HG03558 (cell line): ENCODE measurements at regions not wholly inside any gene's neighbourhood (a gene's known extent, or its start where the extent isn't known, plus 50 kb on each side); places are given as distances from the start of the nearest gene placed in this dataset.

ENCODE experiments used
- ATAC-seq: cut with Tn5 transposase; IDR thresholded peaks from one replicate; pipeline ENCODE4 v1.9.1; 2021; ENCODE audit warnings: moderate number of reproducible peaks; ENCODE audit not compliant: unreplicated experiment; ENCODE audit errors: extremely low read depth

DNA sequence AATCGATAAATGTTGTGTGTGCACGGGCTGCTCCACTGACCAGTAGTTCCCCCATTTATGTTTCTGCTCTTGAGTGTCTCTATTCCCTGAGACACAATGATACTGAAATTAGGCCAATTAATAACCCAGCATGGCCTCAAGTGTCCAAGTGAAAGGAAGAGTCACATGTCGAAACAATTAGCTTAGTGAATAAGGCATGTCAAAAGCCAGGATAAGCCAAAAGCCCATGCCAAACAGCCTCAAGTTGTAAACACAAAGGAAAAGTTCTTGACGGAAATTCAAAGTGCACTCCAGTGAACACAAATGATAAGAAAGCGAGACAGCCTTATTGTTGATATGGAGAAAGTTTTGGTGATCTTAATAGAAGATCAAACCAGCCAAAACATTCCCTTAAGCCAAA, 167.1 kb upstream of the C1QTNF7 start:
- no peak for ATAC-seq

- ATAC-seq = no peak
Measured at GRCh38 chr4:15262396-15262795, 165.4 kb upstream of the C1QTNF7 start.

DNA sequence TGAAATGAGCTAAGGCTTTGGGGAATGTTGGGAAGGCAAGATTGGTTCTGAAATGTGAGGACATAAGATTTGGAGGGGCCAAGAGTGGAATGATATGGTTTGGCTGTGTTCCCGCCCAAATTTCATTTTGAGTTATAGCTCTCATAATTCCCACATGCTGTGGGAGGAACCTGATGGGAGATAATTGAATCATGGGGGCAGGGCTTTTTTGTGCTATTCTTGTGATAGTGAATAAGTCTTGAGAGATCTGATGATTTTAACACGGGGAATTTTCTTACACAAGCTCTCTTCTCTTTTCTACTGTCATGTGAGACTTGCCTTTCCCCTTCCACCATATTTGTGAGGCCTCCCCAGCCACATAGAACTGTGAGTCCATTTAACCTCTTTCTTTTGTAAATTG, 157.6 kb upstream of the C1QTNF7 start:
- no peak for ATAC-seq

DNA sequence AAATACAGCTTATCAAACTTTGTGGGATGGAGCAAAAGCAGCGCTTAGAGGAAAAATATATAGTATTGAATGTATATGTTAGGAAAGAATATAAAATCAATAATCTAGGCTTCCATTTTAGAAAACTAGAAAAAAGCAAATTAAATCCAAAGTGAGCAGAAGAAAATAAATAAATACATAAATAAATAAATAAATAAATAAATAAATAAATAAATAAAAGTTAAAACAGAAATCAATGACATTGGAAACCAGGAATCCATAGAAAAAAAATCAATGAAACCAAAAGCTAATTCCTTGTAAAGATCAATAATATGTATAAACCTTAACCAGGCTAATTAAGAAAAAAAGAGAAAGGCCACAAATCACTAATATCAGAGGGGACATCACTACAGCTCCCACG, 141.8 kb upstream of the C1QTNF7 start:
- ATAC-seq = no peak

DNA sequence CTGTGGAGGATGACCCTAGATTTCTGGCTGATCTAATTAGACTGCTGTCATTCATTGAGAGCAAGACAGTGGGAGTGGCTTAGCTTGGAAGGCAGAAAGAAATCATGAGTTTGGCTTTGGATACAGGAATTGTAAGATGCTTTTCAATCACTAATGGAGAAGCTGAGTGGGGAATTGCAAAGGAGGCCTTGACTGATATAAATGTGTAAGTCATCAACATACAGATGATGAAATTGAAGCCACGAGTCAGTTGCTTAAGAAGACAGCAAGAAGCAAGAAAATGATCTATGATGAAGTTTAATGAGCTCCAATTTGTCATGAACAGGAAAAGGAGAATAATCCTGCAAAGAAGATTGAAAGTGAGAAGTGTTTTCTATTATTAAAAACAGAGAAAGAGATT, 136.7 kb upstream of the C1QTNF7 start:
- no peak for ATAC-seq

DNA sequence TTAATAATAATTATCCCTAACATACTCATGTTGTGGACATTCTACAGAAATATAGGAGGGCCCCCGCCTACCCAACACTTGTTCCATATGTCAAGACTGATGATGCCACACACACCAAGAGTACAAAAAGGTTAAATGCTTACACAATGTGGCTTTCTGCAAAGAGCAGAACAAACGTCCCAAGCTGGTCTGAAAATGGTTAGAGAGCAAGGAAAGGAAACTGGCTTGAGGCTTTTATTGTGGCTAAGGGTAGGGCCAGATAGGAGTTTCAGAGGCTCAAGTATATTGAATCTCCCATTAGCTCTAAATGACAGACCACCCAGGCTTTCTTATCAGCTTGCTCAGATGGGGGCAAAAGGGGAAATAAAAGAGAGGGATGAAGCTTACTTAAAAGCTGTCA, 134.1 kb upstream of the C1QTNF7 start:
- no peak for ATAC-seq

DNA sequence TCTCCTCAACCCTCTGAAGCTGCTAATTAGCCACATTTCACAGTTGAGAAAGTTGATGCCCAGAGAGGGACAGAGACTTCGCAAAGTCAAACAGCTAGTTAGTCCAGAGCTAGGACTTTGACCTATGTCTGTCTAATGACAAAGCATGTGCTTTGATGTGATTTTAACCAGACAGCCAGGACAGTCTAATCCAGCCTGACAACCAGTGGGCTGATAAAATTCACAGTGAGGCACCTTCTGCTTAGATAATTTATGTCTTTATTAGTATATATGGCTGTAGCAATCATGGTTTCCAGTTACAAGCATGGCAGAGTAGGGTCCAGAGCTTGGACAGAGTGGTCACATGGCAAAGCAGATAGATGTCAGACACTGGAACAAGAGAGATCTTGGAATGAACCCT, 133.6 kb upstream of the C1QTNF7 start:
- no peak for ATAC-seq

GRCh38 chr4:15294832-15295231, 133.0 kb upstream of the C1QTNF7 start:
- no peak for ATAC-seq

GRCh38 chr4:15295421-15296162, 132.2 kb upstream of the C1QTNF7 start:
- no peak for ATAC-seq

- no peak for ATAC-seq
Measured at GRCh38 chr4:15297344-15297743, 130.5 kb upstream of the C1QTNF7 start.

DNA sequence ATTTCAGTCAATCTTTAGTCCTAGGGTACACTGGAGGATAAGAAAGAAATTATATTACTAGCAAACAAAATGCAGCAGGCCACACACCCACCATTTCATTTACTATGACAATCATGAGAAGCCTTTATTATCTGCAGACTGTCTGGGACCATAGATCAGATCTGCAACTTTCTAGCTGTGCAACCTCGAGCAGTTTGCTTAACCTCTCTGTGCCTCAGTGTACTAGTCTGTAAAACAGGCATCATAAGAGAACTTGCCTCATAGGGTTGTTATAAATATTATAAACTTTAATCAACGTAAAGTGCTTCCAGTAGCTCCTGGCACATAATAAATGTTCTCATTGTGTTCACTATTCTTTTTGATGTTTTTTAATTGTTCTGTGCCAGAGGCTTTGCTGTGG, 128.2 kb upstream of the C1QTNF7 start:
- ATAC-seq = no peak

- no peak for ATAC-seq
Measured at GRCh38 chr4:15303052-15303641, 124.7 kb upstream of the C1QTNF7 start.

DNA sequence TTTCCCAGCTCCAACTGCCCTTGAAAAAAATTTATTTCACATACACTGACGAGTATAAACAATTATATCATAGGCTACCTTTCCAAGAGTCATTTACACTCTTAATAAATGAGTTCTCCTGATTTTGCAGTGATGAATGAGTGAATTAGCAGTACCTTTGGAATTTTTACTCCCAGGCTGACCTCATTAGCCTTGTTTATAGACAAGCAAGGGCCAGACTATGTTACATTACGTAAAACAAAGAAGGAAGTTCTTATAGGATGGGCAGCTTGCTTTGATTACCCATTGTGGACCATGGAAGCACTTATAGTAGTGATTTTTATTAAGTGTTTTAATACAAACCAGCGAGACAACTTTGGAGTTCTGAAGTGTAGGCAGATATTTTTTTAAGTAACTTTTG, 112.9 kb upstream of the C1QTNF7 start:
- no peak for ATAC-seq

- ATAC-seq = no peak
Measured at GRCh38 chr4:15317246-15317645, 110.6 kb upstream of the C1QTNF7 start.

- no peak for ATAC-seq
Measured at GRCh38 chr4:15318621-15319348, 109.0 kb upstream of the C1QTNF7 start.

GRCh38 chr4:15320121-15320678, 107.6 kb upstream of the C1QTNF7 start:
- no peak for ATAC-seq

DNA sequence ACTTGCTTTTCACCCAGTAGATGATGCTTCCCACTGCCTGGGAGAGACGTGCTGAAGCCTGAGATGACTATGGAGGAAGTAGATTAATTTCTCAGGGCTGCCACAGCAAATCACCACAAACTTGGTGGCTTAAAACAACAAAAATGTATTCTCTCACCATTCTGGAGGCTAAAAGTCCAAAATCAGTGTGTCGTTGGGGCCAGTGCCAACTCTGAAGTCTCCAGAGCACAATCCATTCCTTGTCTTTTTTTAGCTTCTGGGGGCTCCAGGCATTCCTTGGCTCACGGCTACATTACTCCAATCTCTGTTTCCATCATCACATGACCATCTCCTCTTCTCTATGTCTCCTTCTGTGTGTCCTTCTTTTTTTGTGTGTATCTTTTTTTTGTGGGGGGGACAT, 105.8 kb upstream of the C1QTNF7 start:
- no peak for ATAC-seq

DNA sequence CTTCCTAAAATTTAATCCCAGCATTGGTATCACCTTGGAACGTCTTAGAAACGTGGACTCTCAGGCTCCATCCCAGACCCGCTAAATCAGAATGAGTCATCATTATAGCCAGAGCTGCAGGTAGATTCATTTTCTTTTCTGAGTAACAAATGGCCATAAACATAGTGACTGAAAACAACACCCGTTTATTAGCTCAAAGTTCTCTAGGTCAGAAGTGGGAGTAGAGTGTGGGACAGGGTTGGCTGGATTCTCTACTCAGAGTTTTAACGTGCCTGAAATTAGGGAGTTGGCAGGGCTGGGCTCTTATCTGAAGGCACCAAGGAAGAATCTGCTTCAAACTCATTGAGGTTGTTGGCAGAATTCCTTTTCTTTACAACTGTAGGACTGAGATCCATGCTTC, 101.8 kb upstream of the C1QTNF7 start:
- ATAC-seq = no peak

GRCh38 chr4:15327311-15328298, 100.2 kb upstream of the C1QTNF7 start:
- no peak for ATAC-seq

- no peak for ATAC-seq
Measured at GRCh38 chr4:15331930-15332329, 95.9 kb upstream of the C1QTNF7 start.
